ENCODE measurements at regions not wholly inside any gene's neighbourhood (a gene's known extent, or its start where the extent isn't known, plus 50 kb on each side); places are given as distances from the start of the nearest gene placed in this dataset.
"Not testable (repeated sequence)": the region's sequence is repeated elsewhere in the genome, so short reads cannot be mapped to it uniquely, and the experiment has no call there.

- POLR2A ChIA-PET: not testable (repeated sequence)
Measured at GRCh38 chrY:11085801-11086200, 1558.1 kb downstream of the TSPY10 start.

GRCh38 chrY:11097498-11097897, 1569.8 kb downstream of the TSPY10 start:
- H3K9me3 ChIP-seq (ENCODE audit: control extremely low read depth in 1 of 5, control insufficient read depth in 4 of 5, insufficient read depth in 2 of 5, low read depth in 1 of 5, low read length in 4 of 5); H3K4me1 ChIP-seq (ENCODE audit: control extremely low read depth in 1 of 4, control insufficient read depth in 4 of 4, insufficient read depth in 4 of 4, low read length in 3 of 4); H3K27me3 ChIP-seq (replicated peaks in 2 of 5; ENCODE audit: control insufficient read depth in 4 of 5, insufficient read depth in 5 of 5, low read length in 4 of 5); H3K36me3 ChIP-seq (ENCODE audit: control insufficient read depth in 4 of 4, insufficient read depth in 4 of 4, low read length in 3 of 4); CTCF ChIA-PET; H3K4me3 ChIP-seq (ENCODE audit: control insufficient read depth in 1 of 7, extremely low read depth in 1 of 7, insufficient read depth in 4 of 7, low read depth in 2 of 7, low read length in 6 of 7); DNase-seq; H3K27ac ChIP-seq (ENCODE audit: insufficient read depth in 1 of 2, low read depth in 1 of 2, low read length in 2 of 2, poor library complexity in 1 of 2, severe bottlenecking in 2 of 2); POLR2A ChIA-PET: not testable (repeated sequence)
- 64% methylated on average over 8 of the region's 20 CpGs for WGBS (ENCODE audit: insufficient coverage)

More at GRCh38 chrY:11085801-11086200, 1558.1 kb downstream of the TSPY10 start:
- H3K9me3 ChIP-seq (ENCODE audit: control extremely low read depth in 1 of 5, control insufficient read depth in 4 of 5, insufficient read depth in 2 of 5, low read depth in 1 of 5, low read length in 4 of 5); CTCF ChIA-PET; H3K4me3 ChIP-seq (ENCODE audit: control insufficient read depth in 1 of 7, extremely low read depth in 1 of 7, insufficient read depth in 4 of 7, low read depth in 2 of 7, low read length in 6 of 7); H3K4me1 ChIP-seq (ENCODE audit: control extremely low read depth in 1 of 4, control insufficient read depth in 4 of 4, insufficient read depth in 4 of 4, low read length in 3 of 4); DNase-seq; H3K27me3 ChIP-seq (replicated peaks in 2 of 5; ENCODE audit: control insufficient read depth in 4 of 5, insufficient read depth in 5 of 5, low read length in 4 of 5); H3K27ac ChIP-seq (ENCODE audit: insufficient read depth in 1 of 2, low read depth in 1 of 2, low read length in 2 of 2, poor library complexity in 1 of 2, severe bottlenecking in 2 of 2); H3K36me3 ChIP-seq (ENCODE audit: control insufficient read depth in 4 of 4, insufficient read depth in 4 of 4, low read length in 3 of 4): not testable (repeated sequence)
- WGBS (ENCODE audit: insufficient coverage): no CpG with 5 or more reads among the region's 3 CpGs

GRCh38 chrY:11098419-11098818, 1570.7 kb downstream of the TSPY10 start:
- H3K4me1 ChIP-seq (ENCODE audit: control extremely low read depth in 1 of 4, control insufficient read depth in 4 of 4, insufficient read depth in 4 of 4, low read length in 3 of 4); DNase-seq; H3K27me3 ChIP-seq (replicated peaks in 2 of 5; ENCODE audit: control insufficient read depth in 4 of 5, insufficient read depth in 5 of 5, low read length in 4 of 5); H3K36me3 ChIP-seq (ENCODE audit: control insufficient read depth in 4 of 4, insufficient read depth in 4 of 4, low read length in 3 of 4); POLR2A ChIA-PET; H3K27ac ChIP-seq (ENCODE audit: insufficient read depth in 1 of 2, low read depth in 1 of 2, low read length in 2 of 2, poor library complexity in 1 of 2, severe bottlenecking in 2 of 2); H3K9me3 ChIP-seq (ENCODE audit: control extremely low read depth in 1 of 5, control insufficient read depth in 4 of 5, insufficient read depth in 2 of 5, low read depth in 1 of 5, low read length in 4 of 5); H3K4me3 ChIP-seq (ENCODE audit: control insufficient read depth in 1 of 7, extremely low read depth in 1 of 7, insufficient read depth in 4 of 7, low read depth in 2 of 7, low read length in 6 of 7); CTCF ChIA-PET: not testable (repeated sequence)
- no CpG with 5 or more reads among the region's 21 CpGs for WGBS (ENCODE audit: insufficient coverage)

GRCh38 chrY:11099004-11099403, 1571.3 kb downstream of the TSPY10 start:
- Histone ChIP-seq H3K27me3 (replicated peaks in 2 of 5; ENCODE audit: control insufficient read depth in 4 of 5, insufficient read depth in 5 of 5, low read length in 4 of 5) (no peaks in the 10 kb centered on the region), H3K4me1 (ENCODE audit: control extremely low read depth in 1 of 4, control insufficient read depth in 4 of 4, insufficient read depth in 4 of 4, low read length in 3 of 4) (no peaks in the 10 kb centered on the region), H3K9me3 (ENCODE audit: control extremely low read depth in 1 of 5, control insufficient read depth in 4 of 5, insufficient read depth in 2 of 5, low read depth in 1 of 5, low read length in 4 of 5) (peaks cover 0 to 8% (median 2%) of the 10 kb centered on the region in 5 experiments), H3K4me3 (ENCODE audit: control insufficient read depth in 1 of 7, extremely low read depth in 1 of 7, insufficient read depth in 4 of 7, low read depth in 2 of 7, low read length in 6 of 7) (no peak overlapping the region), H3K27ac (ENCODE audit: insufficient read depth in 1 of 2, low read depth in 1 of 2, low read length in 2 of 2, poor library complexity in 1 of 2, severe bottlenecking in 2 of 2) (no peak overlapping the region), H3K36me3 (ENCODE audit: control insufficient read depth in 4 of 4, insufficient read depth in 4 of 4, low read length in 3 of 4) (no peaks in the 10 kb centered on the region)
- ChIA-PET POLR2A (no interaction called here), CTCF (no interaction called here)
- no CpG with 5 or more reads among the region's 16 CpGs for WGBS (ENCODE audit: insufficient coverage)
- DNase-seq: no peak

GRCh38 chrY:11100472-11100871, 1572.8 kb downstream of the TSPY10 start:
- H3K9me3 ChIP-seq (ENCODE audit: control extremely low read depth in 1 of 5, control insufficient read depth in 4 of 5, insufficient read depth in 2 of 5, low read depth in 1 of 5, low read length in 4 of 5); H3K4me1 ChIP-seq (ENCODE audit: control extremely low read depth in 1 of 4, control insufficient read depth in 4 of 4, insufficient read depth in 4 of 4, low read length in 3 of 4); DNase-seq; H3K36me3 ChIP-seq (ENCODE audit: control insufficient read depth in 4 of 4, insufficient read depth in 4 of 4, low read length in 3 of 4); POLR2A ChIA-PET; H3K27me3 ChIP-seq (replicated peaks in 2 of 5; ENCODE audit: control insufficient read depth in 4 of 5, insufficient read depth in 5 of 5, low read length in 4 of 5); CTCF ChIA-PET; H3K4me3 ChIP-seq (ENCODE audit: control insufficient read depth in 1 of 7, extremely low read depth in 1 of 7, insufficient read depth in 4 of 7, low read depth in 2 of 7, low read length in 6 of 7); H3K27ac ChIP-seq (ENCODE audit: insufficient read depth in 1 of 2, low read depth in 1 of 2, low read length in 2 of 2, poor library complexity in 1 of 2, severe bottlenecking in 2 of 2): not testable (repeated sequence)
- no CpG with 5 or more reads among the region's 19 CpGs for WGBS (ENCODE audit: insufficient coverage)

GRCh38 chrY:11102987-11103386, 1575.3 kb downstream of the TSPY10 start:
- CTCF ChIA-PET; POLR2A ChIA-PET; H3K4me1 ChIP-seq (ENCODE audit: control extremely low read depth in 1 of 4, control insufficient read depth in 4 of 4, insufficient read depth in 4 of 4, low read length in 3 of 4); H3K27ac ChIP-seq (ENCODE audit: insufficient read depth in 1 of 2, low read depth in 1 of 2, low read length in 2 of 2, poor library complexity in 1 of 2, severe bottlenecking in 2 of 2); H3K4me3 ChIP-seq (ENCODE audit: control insufficient read depth in 1 of 7, extremely low read depth in 1 of 7, insufficient read depth in 4 of 7, low read depth in 2 of 7, low read length in 6 of 7); H3K27me3 ChIP-seq (replicated peaks in 2 of 5; ENCODE audit: control insufficient read depth in 4 of 5, insufficient read depth in 5 of 5, low read length in 4 of 5); DNase-seq; H3K36me3 ChIP-seq (ENCODE audit: control insufficient read depth in 4 of 4, insufficient read depth in 4 of 4, low read length in 3 of 4): not testable (repeated sequence)
- peaks cover 0 to 13% (median 2%) of the 10 kb centered on the region in 5 experiments for H3K9me3 ChIP-seq (ENCODE audit: control extremely low read depth in 1 of 5, control insufficient read depth in 4 of 5, insufficient read depth in 2 of 5, low read depth in 1 of 5, low read length in 4 of 5)
- WGBS (ENCODE audit: insufficient coverage): no CpG with 5 or more reads among the region's 26 CpGs

- POLR2A ChIA-PET; H3K4me3 ChIP-seq (ENCODE audit: control insufficient read depth in 1 of 7, extremely low read depth in 1 of 7, insufficient read depth in 4 of 7, low read depth in 2 of 7, low read length in 6 of 7); DNase-seq; H3K27ac ChIP-seq (ENCODE audit: insufficient read depth in 1 of 2, low read depth in 1 of 2, low read length in 2 of 2, poor library complexity in 1 of 2, severe bottlenecking in 2 of 2); H3K27me3 ChIP-seq (replicated peaks in 2 of 5; ENCODE audit: control insufficient read depth in 4 of 5, insufficient read depth in 5 of 5, low read length in 4 of 5); H3K4me1 ChIP-seq (ENCODE audit: control extremely low read depth in 1 of 4, control insufficient read depth in 4 of 4, insufficient read depth in 4 of 4, low read length in 3 of 4); CTCF ChIA-PET; H3K9me3 ChIP-seq (ENCODE audit: control extremely low read depth in 1 of 5, control insufficient read depth in 4 of 5, insufficient read depth in 2 of 5, low read depth in 1 of 5, low read length in 4 of 5); H3K36me3 ChIP-seq (ENCODE audit: control insufficient read depth in 4 of 4, insufficient read depth in 4 of 4, low read length in 3 of 4): not testable (repeated sequence)
- 74% methylated on average over 33 of the region's 44 CpGs for WGBS (ENCODE audit: insufficient coverage)
Measured at GRCh38 chrY:11107127-11107918, 1579.6 kb downstream of the TSPY10 start.

Data from common myeloid progenitor, CD34-positive (primary cell).